Omental fat pad (tissue), 3 donors: ENCODE measurements at regions not wholly inside any gene's neighbourhood (a gene's known extent, or its start where the extent isn't known, plus 50 kb on each side); places are given as distances from the start of the nearest gene placed in this dataset.

ENCODE experiments used
- ATAC-seq: fragments of 150-250 bp; one replicate; pipeline ENCODE4 v1.9.1; 2016; ENCODE audit warnings: mild to moderate bottlenecking, moderate library complexity; ENCODE audit not compliant: low FRiP score
- DNase-seq: peaks from one replicate; pipeline ENCODE4 v3.0.0-alpha.2; 2019; ENCODE audit warnings: low spot score
- CTCF ChIP-seq, 3 donors: fragments of 450-650 bp; IDR thresholded peaks; one replicate each; pipeline ENCODE4 v1.5.1; 2016 to 2017; ENCODE audit warnings: antibody characterized with exemption in 3 of 3, mild to moderate bottlenecking in 3 of 3, moderate library complexity in 2 of 3

GRCh38 chr11:24321229-24321628 is 175.6 kb upstream of the LUZP2 start:
- ATAC-seq (no peak), DNase-seq (no peak)
- TF ChIP-seq CTCF (IDR thresholded peaks at IDR 0.05) = no peak

- DNase-seq = no peak
Measured at GRCh38 chr11:24324211-24324610, 172.6 kb upstream of the LUZP2 start.

GRCh38 chr11:24344222-24344621 is 152.6 kb upstream of the LUZP2 start:
- no peak for TF ChIP-seq CTCF (IDR thresholded peaks at IDR 0.05)
- DNase-seq (no peak), ATAC-seq (no peak)

More at GRCh38 chr11:24324211-24324610, 172.6 kb upstream of the LUZP2 start:
- TF ChIP-seq CTCF (IDR thresholded peaks at IDR 0.05) = no peak
- ATAC-seq = no peak

- TF ChIP-seq CTCF (IDR thresholded peaks at IDR 0.05) = no peak
- DNase-seq = no peak
- no peak for ATAC-seq
Measured at GRCh38 chr11:24348908-24349307, 147.9 kb upstream of the LUZP2 start.

- no peak for ATAC-seq
- no peak for DNase-seq
- TF ChIP-seq CTCF (IDR thresholded peaks at IDR 0.05) = no peak
Measured at GRCh38 chr11:24351179-24351578, 145.7 kb upstream of the LUZP2 start.

GRCh38 chr11:24356501-24356900 is 140.4 kb upstream of the LUZP2 start:
- no peak for TF ChIP-seq CTCF (IDR thresholded peaks at IDR 0.05)
- ATAC-seq = no peak
- no peak for DNase-seq

- no peak for TF ChIP-seq CTCF (IDR thresholded peaks at IDR 0.05)
- ATAC-seq = no peak
- no peak for DNase-seq
Measured at GRCh38 chr11:24357620-24358410, 139.0 kb upstream of the LUZP2 start.
